ENCODE measurements at regions not wholly inside any gene's neighbourhood (a gene's known extent, or its start where the extent isn't known, plus 50 kb on each side); places are given as distances from the start of the nearest gene placed in this dataset.

DNA sequence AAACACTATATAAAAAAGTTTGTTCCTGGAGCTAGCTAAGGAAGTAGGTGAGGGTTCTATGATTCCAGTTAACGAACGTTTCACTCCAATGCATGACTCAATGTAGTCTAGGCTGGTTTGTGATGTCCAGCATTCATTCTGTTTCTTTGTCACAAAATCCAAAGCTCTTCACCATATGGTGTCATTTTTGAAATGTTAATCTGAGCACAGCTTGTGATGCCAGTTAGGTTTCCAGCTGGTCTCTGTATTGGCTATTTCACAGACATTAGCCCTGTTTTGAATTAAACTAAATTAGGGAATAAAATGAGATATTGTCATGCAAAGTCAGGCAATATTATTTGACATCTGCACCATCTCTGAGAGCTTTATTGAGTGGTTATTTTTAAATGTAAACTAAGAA, 159.4 kb downstream of the RBM43 start:
- TF ChIP-seq, protein P1, sequence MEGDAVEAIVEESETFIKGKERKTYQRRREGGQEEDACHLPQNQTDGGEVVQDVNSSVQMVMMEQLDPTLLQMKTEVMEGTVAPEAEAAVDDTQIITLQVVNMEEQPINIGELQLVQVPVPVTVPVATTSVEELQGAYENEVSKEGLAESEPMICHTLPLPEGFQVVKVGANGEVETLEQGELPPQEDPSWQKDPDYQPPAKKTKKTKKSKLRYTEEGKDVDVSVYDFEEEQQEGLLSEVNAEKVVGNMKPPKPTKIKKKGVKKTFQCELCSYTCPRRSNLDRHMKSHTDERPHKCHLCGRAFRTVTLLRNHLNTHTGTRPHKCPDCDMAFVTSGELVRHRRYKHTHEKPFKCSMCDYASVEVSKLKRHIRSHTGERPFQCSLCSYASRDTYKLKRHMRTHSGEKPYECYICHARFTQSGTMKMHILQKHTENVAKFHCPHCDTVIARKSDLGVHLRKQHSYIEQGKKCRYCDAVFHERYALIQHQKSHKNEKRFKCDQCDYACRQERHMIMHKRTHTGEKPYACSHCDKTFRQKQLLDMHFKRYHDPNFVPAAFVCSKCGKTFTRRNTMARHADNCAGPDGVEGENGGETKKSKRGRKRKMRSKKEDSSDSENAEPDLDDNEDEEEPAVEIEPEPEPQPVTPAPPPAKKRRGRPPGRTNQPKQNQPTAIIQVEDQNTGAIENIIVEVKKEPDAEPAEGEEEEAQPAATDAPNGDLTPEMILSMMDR (conservative IDR thresholded peaks at IDR 0.05): no peak
- TF ChIP-seq ZFX (IDR thresholded peaks at IDR 0.05): no peak
